HG02970 (cell line): ENCODE measurements at regions not wholly inside any gene's neighbourhood (a gene's known extent, or its start where the extent isn't known, plus 50 kb on each side); places are given as distances from the start of the nearest gene placed in this dataset.

Experiments used
- ATAC-seq: cut with Tn5 transposase; IDR thresholded peaks from one replicate; pipeline ENCODE4 v1.9.1; 2021; ENCODE audit warnings: mild to moderate bottlenecking, moderate library complexity, moderate number of reproducible peaks; ENCODE audit not compliant: unreplicated experiment, low FRiP score

DNA sequence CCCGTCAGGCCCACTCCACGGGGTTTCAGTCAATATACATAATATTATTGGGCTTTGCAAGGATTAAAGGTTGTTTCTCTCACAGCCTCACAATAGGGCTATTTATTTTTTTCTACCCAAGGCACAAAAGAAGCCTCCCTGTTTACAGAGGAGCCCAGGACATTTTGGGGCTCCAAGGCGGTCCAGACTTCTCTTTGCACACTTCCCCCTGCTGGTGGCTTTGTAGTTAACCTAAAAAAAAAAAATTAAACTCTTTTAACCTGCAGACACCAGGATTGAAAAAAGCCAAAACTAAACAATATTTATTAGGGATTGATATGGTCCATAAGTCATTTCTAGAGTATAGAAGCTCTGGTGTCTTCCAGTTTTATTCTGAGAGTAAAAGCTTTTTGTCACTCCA lies 169.7 kb upstream of the ZFHX3 start:
- ATAC-seq: no peak

DNA sequence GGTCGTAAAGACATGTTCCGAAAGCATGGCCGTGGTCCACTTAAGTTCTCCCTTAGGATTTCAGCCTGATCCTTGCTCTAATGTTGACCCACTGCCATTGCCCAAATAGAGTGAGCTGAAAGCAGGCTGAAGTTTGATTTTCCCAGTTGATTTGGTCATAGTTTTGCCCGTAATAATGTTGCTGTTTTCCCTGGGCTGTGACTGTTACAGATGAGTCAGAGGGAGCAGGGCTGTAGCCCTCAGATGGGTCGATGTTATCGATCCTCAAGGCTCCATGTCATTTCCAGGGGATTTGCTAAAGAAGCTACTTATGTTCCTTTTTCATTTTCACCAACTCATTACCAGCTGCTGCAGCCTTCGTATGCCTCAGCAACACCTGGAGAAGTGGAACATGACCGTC lies 169.0 kb upstream of the ZFHX3 start:
- ATAC-seq: no peak

DNA sequence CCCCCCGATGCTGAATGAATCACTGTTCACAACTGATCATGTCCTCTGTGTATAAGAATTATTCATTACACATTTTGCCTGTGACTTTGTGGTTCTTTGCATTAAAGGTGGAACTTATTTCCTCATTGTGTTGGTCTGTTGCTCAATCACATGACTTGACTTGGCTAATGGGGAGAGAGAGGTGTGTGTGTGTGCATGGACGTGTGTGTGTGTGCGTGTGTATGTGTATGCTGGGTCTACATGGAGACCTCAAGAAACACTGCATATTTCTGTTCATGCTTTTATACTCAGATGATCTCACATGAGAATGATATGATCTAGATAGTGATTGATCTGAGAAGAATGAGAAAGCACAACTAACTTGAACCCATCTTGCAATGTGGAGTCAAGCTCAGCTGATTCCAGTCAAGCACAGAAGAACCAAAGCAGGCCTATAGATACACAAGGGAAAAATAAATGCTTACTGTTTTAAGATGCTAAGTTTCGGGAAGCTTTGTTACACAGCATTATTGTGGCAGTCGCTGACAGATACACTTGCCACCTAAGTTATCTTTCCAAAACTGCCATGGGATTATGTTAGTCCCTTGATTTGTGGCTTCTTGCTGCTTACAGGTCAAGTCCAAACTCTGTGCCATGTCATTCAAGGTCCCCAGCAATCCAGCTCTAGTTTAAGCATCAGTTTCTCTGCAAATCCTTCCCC lies 167.9 kb upstream of the ZFHX3 start:
- no peak for ATAC-seq

DNA sequence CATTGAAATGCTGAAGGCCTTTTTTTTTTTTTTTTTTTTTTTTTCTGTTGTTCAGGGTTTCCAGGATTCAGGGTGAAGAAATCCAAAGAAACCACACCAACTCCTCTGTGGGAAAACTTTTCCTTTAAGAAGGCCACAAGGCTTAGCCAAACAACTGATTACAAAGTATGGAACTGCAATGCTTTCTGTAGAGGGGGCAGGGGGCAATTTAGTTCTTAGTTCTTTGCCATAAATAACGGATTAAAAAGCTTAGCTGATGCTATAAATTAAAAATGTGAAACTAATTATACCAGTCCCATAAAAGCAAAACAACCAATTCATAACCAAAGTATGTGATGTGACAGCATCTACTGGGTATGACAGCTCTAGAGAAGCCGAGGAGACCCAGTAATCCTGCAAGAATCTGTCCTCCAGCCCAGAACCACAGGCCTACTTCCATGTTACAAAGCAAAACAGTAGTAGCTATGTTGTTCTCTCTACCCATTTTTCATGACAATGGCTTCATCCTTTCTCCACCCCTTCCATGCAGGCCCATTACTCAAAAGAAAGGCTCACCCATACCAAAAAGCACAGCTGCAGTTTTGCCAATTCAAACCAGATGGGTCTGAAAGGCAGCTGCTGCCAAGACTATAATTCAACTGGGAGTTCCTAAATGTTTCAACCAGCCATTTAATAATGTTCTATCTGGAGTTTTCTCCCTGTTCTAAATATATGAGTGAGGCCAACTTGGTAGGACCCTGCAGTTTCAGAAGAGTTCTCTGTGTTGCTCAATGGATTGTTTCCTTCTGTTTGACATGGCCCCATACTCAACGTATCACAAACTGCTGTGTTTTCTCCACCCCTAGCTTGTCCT lies 167.1 kb upstream of the ZFHX3 start:
- ATAC-seq: no peak

DNA sequence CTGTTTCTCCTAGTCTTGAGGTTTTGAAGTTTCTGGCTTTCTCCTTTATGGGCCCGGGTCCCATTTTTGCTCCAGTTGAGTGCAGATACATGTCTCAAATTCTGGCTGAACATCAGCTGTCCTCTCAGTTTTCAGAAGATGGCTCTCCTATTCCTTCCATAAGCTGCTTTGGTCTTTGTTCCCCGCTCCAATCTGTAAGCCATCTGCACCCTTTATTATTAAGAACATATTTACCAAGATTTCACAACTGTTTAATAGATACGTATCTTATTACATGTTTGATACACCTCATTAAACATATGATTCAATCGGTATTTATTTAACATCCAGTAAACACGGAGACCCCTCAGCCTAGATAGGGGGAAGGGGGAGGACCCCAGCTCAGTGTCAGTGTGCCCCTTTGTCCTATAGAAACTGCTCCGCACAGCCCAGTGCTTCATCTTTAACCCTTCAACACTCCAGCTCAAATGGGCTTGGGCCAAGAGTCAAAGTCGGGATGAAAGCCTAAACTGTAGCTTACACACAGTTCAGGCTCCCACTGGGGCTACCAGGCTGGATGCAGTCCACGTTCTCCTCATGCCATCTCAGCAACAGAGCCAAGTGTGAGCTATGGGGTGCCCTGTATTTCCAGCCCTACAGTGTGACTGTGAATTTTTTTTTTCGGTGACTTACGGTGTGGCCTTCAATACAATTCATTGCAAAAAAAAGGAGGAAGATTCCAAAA lies 166.0 kb upstream of the ZFHX3 start:
- ATAC-seq: no peak

DNA sequence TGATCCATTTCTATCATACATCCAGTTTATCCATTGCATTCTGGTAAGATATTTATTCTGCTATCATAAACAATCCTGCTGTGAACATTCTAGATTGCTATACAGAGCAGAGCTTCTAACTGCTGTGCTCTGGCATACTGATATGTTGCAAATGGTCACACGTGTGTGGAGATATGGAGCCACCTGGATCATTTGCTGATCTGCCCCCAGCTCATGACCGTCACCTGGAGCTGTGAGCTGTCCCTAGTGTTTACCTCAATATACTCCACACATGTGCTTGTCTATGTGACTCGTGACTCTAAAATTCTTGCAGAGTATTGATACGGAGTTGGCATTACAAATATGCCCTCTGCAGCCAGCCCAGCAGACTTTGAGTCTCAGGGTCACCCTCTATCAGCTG lies 164.5 kb upstream of the ZFHX3 start:
- ATAC-seq: no peak

DNA sequence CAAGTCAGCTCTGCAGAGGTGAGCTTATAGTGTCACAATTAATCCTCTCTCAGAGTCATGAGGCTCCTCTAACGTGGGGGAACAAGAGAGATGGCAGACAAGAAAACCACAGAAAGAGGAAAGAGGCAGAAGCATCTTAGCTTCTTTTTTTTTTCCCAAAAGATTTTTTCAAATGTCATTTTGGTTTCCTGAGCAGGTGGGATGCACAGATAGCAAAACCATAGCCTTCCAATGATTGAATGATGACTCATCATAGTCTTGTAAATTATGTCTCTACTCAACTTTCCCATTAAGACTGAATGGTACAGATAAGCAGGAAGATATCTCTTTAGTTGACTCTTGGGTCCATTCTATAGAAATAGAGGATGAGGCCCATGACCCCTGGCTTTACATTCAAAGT lies 162.8 kb upstream of the ZFHX3 start:
- ATAC-seq: no peak

DNA sequence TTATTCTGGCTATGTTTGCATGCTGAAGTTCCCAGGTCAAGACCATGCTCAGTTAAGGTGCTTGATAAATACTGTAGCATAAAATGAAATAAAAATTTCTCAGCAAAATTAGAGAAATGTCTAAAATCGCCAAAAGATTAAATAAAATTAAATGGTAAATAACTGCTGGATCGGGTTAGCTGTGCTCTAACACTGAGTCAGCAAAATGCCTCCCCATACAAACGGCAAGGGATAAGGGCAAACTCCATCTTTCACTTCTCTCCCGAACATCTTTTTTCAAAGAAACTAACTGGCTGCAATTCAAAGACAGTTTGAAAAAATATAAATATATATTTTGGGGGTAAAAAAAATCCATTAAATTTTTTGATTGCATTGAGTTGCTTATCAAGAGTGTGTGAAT lies 162.2 kb upstream of the ZFHX3 start:
- no peak for ATAC-seq

DNA sequence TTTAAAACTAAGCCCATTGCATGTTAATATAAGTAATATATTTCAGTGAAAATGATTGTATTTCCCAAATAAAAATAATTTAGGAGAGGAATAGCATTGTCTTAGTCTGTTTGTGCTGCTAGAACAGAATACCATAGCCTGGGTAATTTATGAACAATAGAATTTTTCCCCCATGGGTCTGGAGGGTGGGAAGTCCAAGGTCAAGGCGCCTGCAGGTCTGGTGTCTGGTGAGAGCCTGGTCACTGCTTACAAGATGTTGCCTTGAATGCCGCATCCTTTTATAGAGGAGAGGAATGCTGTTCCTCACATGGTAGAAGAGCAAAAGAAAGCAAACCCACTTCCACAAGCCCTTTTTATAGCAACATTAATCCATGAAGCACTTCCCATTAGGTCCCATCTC lies 161.3 kb upstream of the ZFHX3 start:
- no peak for ATAC-seq

DNA sequence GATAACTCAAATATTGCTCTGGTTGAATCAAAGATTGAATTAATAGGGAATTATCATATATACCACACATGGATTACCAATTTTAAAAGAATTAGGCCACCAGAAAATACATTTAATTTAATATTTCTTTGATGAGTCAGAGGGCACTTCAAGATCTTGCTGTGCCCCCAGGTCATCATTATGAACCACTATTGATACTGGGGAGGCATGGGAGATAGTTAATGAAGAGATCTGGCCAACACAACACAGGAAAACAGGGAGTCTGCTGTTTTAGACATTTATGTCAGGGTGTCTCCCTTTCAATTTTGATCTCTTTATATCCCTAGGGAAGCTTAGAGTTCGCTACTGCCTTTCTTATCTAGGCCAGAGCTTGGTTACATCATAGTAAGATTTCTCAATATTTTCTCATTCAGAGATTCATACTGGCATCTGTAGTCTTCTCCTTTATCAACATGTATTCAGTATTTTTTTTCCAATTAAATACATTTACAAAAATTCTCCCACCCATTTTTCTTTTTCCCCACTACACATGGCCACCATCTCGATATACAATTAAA lies 158.3 kb upstream of the ZFHX3 start:
- no peak for ATAC-seq

DNA sequence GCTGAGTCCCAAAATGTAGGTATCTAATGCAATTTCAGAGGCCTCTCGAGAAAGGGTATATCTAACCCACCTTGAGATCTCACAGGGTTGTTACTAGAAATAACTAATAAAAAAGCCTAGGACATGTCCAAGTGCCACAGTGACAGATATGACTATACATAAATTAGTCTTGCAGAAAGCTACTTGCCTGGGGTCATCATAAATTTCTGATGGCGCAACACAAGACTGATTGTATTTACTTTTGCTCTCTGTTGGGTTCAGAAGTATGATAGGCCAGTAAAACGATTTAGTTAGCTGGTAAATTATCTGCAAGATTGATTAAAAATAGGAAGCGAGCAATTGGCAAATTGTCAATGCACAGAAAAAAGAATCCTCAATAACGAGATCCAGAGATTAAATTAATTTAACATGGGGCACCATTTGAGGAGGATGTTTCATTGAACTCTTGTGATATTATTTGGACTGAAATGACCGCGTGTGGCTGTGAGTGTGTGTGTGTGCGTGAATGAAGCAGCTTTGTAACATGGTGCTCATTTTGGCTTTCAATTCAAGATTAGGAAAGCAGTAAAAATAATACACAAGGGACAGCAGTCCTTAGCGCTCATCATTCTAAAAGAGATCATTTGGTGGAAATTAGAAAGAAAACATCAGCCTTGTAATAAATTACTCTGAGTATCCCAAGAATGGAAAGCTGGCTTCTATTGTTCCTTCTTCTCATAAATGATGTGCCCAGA lies 157.4 kb upstream of the ZFHX3 start:
- no peak for ATAC-seq

DNA sequence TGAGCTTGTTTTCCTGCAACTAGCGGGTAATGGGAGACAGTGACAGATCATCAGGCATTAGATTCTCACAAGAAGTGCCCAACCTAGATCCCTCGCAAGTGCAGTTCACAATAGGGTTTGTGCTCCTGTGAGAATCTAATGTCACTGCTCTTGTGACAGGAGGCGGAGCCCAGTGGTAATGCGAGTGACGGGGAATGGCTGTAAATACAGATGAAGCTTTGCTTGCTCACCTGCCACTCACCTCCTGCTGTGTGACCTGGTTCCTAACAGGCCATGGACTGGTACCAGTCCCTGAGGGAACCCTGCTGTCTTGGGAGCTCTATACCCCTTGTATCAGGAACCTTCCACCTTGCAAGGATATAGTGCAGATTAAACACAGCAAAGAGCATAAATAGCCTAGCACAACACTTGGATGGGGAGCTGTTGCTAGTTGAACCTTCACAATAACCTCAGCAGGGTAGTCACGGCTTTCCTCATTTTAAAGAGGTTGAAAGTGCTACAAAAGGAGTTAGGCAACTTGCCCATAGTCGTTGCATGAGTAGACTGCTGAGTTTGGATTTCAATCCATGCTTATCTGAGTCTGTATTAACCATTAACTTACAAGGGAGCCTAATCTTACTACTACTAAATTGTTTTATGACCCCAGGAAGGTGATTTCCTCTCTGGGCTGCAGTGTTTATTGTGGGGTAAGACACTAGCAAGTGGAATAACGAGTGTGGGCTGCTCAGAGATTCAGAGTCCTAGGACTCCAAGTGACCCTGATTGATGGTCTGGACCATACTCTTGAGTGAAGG lies 156.6 kb upstream of the ZFHX3 start:
- ATAC-seq: no peak

DNA sequence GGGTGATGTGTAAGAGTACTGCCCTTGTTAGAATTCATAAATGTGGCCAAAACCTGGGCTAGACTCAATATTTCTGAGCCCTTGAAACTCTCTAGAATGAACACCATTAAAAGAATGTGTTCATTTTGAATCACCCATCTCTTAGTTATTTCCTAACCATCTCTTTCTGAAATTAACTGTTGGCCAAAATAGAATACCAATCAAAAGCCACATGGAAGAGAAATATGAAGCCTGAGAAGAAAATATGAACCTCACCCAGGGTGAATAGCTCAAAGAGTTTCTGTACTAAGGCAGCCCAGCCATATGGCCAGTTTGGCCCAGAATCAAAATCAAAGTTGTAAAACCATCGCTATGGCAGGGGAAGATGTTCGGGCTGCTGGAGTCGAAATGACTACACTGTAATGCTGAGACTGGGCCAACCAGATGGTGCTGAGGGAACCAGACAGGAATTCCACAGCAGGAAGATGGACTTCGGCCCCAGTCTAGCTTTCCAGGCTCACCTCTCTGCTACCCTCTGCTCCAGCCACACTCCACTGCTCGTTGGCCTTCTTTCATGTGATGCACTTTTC lies 154.3 kb upstream of the ZFHX3 start:
- ATAC-seq: no peak

DNA sequence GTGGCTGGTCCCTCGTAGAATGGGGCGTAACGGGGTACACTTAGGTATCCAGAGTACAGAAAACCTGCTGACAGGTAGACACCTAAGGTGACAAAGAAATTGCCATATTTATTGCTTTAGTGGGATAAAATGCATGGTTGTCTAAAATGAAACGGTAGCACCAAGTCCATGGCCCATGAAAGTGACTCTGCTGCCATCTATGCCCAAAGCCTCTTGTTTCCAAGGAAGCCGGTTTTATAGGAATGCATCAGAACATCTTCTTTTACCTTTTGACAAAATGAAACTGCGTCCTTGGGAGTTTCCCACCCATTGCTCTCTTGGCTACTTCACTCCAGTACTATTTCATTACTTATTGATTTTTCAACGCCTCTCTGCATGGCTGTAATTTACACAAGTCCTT lies 151.3 kb upstream of the ZFHX3 start:
- ATAC-seq: no peak

DNA sequence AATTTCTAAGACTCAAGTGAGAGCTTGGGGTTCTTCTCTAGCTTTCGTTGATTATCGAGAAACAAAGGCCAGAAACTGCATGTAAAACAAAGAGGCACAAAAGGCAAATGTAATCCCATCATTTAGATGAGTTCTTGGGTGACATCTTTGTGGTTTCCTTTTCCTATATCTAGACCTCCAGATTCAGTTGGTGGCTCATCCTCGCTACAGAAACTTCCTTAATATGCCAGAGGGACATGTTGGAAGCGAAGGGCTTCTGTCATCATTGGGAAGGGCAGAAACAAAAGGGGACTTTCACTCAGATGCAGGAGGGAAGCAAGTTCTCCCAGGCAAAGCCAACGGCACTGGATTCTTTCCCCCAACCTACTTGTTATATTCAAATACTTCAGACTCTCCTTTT lies 150.6 kb upstream of the ZFHX3 start:
- ATAC-seq: no peak

DNA sequence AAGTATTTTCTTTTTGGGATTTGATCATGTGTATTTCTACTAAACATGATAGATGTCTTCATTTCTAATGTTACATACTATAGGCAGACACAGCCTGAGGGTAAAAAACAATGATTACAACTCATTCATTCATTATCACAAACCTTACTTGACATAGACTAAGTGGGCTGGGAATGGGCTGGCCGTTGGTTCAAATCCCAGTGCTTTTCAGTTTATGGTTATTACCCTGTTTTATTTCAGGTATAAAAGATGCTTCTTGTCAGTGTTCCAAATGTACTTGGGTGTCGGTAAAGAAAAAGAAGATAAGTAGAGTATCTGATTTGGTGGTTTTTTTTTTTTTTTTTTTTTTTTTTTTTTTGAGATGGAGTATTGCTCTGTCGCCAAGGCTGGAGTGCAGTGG lies 149.7 kb upstream of the ZFHX3 start:
- ATAC-seq: no peak

DNA sequence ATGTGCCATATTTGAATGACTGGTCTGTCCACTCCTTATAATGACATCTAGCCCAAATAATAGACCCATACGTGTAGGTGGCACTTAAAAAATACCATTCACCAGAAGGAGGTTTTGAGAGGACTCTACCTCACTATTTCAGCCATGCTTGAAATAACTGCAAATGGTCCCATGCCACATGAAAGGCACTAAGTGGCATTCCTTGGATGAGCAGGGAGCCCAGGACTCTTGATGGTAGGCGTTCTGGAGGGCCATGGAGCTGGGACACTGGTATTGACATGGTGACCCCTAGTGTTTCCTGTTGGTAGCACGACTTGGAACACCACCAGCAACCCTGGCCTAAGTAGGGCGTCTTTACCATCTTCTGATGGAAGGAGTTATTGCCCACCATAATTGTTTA lies 148.7 kb upstream of the ZFHX3 start:
- ATAC-seq: no peak

DNA sequence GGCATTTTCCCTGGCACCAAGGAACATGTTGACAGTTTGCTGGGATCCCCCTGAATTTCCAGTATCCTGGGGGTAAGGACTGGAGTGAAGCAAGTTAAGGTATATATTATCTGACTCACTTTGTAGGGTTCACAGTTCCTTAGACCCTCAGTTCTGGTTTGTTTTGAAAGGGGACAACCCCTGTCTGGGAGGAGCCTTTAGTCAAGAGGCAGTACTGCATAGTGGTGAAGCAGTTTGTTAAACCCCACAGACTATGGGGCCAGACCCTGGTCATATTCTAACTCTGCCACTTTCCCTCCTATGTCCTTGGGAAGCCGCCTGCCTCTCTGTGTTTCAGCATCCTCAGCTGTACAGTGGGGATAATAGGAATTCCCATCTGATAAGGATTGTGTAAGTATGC lies 145.5 kb upstream of the ZFHX3 start:
- ATAC-seq: no peak

DNA sequence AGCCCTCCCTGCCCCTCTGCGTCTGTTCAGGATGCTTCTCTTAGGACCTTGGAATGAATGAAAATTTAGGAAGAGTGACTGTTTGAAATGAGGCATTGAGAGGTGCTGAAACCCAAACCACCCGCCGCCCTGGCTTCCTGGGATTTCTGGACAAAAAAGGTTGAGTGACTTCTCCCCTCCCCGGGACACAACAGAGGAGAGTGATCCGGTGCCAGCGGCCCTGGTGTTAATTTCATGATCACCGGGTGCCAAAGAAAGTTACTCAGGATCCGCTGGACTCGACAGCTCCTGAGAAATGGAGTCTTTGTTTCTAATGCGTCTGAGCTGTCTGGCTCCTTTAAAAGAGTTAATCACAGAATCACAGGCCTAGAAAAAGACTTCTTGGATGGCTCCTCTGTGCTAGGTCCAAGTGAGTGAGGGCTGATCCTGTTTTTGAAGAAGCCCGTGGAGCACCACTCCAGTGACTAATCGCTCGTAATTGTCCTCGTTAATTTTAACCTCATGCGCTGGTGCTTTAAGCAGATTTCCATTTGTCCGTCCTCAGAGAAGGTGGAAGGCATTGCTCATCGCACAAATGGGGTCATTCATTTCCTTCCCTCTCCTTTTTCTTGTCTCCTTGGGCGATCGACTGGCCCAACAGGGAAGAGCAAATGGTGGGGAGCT lies 144.4 kb upstream of the ZFHX3 start:
- ATAC-seq: no peak
